ENCODE measurements at regions not wholly inside any gene's neighbourhood (a gene's known extent, or its start where the extent isn't known, plus 50 kb on each side); places are given as distances from the start of the nearest gene placed in this dataset.

- CTCF ChIA-PET = interaction anchor here (1.5 kb wide), 1 partner anchor 15 kb away, joined by 4 read pairs; no protein-coding TSS in a partner anchor
Observed at GRCh38 chr2:65668744-65669143, 236.3 kb upstream of the SPRED2 start.

GRCh38 chr2:65666156-65666725 lies 233.8 kb upstream of the SPRED2 start:
- no peak overlapping the region for H3K9ac ChIP-seq
- H3K79me2 ChIP-seq (ENCODE audit: insufficient read depth) = no peaks in the 10 kb centered on the region
- TF ChIP-seq ZBTB33 (IDR thresholded peaks at IDR 0.05; ENCODE audit: borderline replicate concordance, low read depth) = no peak
- TF ChIP-seq CHD2 (IDR thresholded peaks at IDR 0.05; ENCODE audit: low read length, partially characterized antibody) = no peak
- peak; percentile 35; the same call in 1 of the 2 replicates for TF ChIP-seq FOSL2 (IDR thresholded peaks at IDR 0.05; ENCODE audit: borderline replicate concordance, low read depth)
- DNase-seq = no peak
- POLR2A ChIA-PET = no interaction called here
- no peaks in the 10 kb centered on the region; the same call in 1 of the 2 replicates for H3K27me3 ChIP-seq (ENCODE audit: insufficient read depth)
- H2AFZ ChIP-seq (ENCODE audit: low read depth) = no peak overlapping the region
- H4K20me1 ChIP-seq (ENCODE audit: insufficient read depth) = no peaks in the 10 kb centered on the region
- no peak overlapping the region for H3K27ac ChIP-seq (ENCODE audit: low read depth in 2 of 2, low read length in 1 of 2)
- no peaks in the 10 kb centered on the region for H3K9me3 ChIP-seq
- no peaks in the 10 kb centered on the region; a peak in 2 of 4 replicates for H3K4me1 ChIP-seq (ENCODE audit: control insufficient read depth in 1 of 2, insufficient read depth in 2 of 2, low read depth in 1 of 2, low read length in 1 of 2)
- CTCF ChIA-PET = no interaction called here
- no peaks in the 10 kb centered on the region for H3K36me3 ChIP-seq (replicated peaks in 1 of 2; ENCODE audit: control insufficient read depth in 1 of 2, insufficient read depth in 2 of 2, low read length in 1 of 2)
- WGBS (ENCODE audit: low lambda C conversion rate) = 59% methylated on average over 6 of the region's 6 CpGs
- H3F3A ChIP-seq (replicated peaks; ENCODE audit: insufficient read depth) = no peaks in the 10 kb centered on the region
- no peak overlapping the region for H3K4me3 ChIP-seq (ENCODE audit: low read depth in 2 of 2, low read length in 1 of 2)
- no peak overlapping the region for H3K4me2 ChIP-seq
- no peaks in the 10 kb centered on the region for H3K9me2 ChIP-seq

More at GRCh38 chr2:65668744-65669143, 236.3 kb upstream of the SPRED2 start:
- no peaks in the 10 kb centered on the region for H3K36me3 ChIP-seq (replicated peaks in 1 of 2; ENCODE audit: control insufficient read depth in 1 of 2, insufficient read depth in 2 of 2, low read length in 1 of 2)
- H3K9me2 ChIP-seq = no peaks in the 10 kb centered on the region
- no peak overlapping the region for H3K4me3 ChIP-seq (ENCODE audit: low read depth in 2 of 2, low read length in 1 of 2)
- H3K9ac ChIP-seq = no peak overlapping the region
- TF ChIP-seq GATA2 (CRISPR knock-in tag; IDR thresholded peaks at IDR 0.05) (no peak), SIN3A (IDR thresholded peaks at IDR 0.05; ENCODE audit: borderline replicate concordance, low read depth, low read length) (no peak), NRF1 (IDR thresholded peaks at IDR 0.05; ENCODE audit: low read depth, low read length) (no peak), ELF1 (IDR thresholded peaks at IDR 0.05) (no peak), RFX5 (IDR thresholded peaks at IDR 0.05; ENCODE audit: low read length) (no peak), TAF1 (IDR thresholded peaks at IDR 0.05; ENCODE audit: borderline replicate concordance, low read depth, low read length) (no peak), FOSL2 (IDR thresholded peaks at IDR 0.05; ENCODE audit: borderline replicate concordance, low read depth) (no peak), CTCF (IDR thresholded peaks at IDR 0.05) (no peak), TCF12 (IDR thresholded peaks at IDR 0.05) (no peak), YY1 (IDR thresholded peaks at IDR 0.05; ENCODE audit: low read depth) (no peak), RCOR1 (IDR thresholded peaks at IDR 0.05; ENCODE audit: low read length) (no peak), EP300 (IDR thresholded peaks at IDR 0.05; ENCODE audit: borderline replicate concordance in 1 of 2, low read depth in 1 of 2, low read length in 1 of 2) (no peak), GABPA (IDR thresholded peaks at IDR 0.05; ENCODE audit: low read depth) (no peak)
- H3F3A ChIP-seq (replicated peaks; ENCODE audit: insufficient read depth) = no peaks in the 10 kb centered on the region
- no peak for DNase-seq
- no peaks in the 10 kb centered on the region for H3K79me2 ChIP-seq (ENCODE audit: insufficient read depth)
- no peaks in the 10 kb centered on the region for H3K4me1 ChIP-seq (ENCODE audit: control insufficient read depth in 1 of 2, insufficient read depth in 2 of 2, low read depth in 1 of 2, low read length in 1 of 2)
- no peaks in the 10 kb centered on the region for H3K9me3 ChIP-seq
- H3K4me2 ChIP-seq = no peak overlapping the region
- no peak overlapping the region for H3K27ac ChIP-seq (ENCODE audit: low read depth in 2 of 2, low read length in 1 of 2)
- no peak overlapping the region for H2AFZ ChIP-seq (ENCODE audit: low read depth)
- no peaks in the 10 kb centered on the region for H4K20me1 ChIP-seq (ENCODE audit: insufficient read depth)
- no peaks in the 10 kb centered on the region; the same call in 1 of the 2 replicates for H3K27me3 ChIP-seq (ENCODE audit: insufficient read depth)
- POLR2A ChIA-PET = no interaction called here
